GM18499 (cell line): ENCODE measurements at regions not wholly inside any gene's neighbourhood (a gene's known extent, or its start where the extent isn't known, plus 50 kb on each side); places are given as distances from the start of the nearest gene placed in this dataset.
"Not testable (repeated sequence)": the region's sequence is repeated elsewhere in the genome, so short reads cannot be mapped to it uniquely, and the experiment has no call there.

ENCODE experiments used
- ATAC-seq: cut with Tn5 transposase; IDR thresholded peaks from one replicate; pipeline ENCODE4 v1.9.1; 2021; ENCODE audit warnings: moderate number of reproducible peaks; ENCODE audit not compliant: insufficient read depth, unreplicated experiment

DNA sequence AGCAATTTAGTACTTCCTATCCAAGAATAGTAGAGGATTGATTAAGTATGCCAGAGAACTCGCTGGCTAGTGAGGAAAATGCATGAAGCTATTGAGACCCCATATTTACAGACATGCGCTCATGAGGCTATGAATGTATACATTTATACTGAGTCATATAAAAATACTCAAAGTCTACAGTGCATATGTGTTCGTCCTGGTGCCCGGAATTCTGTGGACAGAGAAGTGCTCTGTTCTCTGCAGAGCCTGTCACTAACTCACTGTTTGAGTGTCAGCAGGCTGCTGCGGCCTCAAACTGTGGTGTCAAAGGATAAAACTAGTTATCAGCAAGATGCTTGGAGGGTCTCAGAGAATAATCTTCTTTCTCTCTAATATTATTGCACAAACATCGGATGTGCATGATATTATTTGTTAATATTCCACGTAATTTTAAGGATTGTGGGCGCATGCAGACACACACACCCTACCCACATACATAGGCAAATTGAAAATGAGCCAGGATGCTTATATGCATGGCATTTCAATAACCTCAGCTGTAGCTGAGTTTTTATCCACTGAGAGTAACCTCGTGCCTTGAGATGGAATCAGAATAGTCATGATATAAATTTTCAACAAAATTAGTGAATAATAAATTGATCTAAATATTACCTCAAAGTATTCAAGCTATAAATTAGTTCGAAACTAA is 50.0 kb upstream of the TSC22D2 start:
- no peak for ATAC-seq

DNA sequence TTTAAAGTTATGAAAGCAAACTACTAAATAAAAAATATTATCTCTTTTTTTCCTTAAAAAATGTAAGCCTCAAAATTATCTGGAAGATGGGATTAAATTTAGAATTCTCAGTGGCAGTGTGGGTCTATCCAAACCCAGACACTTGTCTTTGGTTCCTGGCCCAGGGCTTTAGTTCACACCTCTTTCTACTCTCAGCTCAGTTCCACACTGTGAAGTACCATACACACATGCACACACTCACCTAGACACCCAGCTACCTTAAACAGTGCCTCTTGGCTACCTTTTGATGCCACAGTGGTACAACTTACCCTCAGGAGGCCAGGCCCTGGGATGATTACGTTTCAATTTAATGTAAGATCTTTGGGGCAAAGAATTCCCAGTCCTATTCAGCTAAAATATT is 51.0 kb upstream of the TSC22D2 start:
- no peak for ATAC-seq

DNA sequence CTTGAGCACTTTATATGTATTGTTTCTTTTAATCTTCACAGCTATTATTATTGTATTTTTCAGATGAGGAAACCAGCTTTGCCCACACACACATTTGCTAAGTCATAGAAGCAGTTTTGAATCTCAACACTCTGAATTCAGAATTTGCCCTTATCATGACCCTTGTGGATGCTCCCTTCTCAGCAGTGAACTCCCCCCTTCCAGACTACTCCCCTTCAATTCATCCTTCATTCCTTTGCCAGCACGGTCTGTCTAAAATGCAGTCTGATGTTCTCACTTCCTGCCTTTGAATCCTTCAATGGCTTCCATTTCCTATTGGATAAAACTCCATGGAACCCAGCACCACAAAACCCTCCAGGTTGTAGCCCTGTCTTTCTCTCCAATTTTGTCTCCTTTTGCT is 52.5 kb upstream of the TSC22D2 start:
- no peak for ATAC-seq

DNA sequence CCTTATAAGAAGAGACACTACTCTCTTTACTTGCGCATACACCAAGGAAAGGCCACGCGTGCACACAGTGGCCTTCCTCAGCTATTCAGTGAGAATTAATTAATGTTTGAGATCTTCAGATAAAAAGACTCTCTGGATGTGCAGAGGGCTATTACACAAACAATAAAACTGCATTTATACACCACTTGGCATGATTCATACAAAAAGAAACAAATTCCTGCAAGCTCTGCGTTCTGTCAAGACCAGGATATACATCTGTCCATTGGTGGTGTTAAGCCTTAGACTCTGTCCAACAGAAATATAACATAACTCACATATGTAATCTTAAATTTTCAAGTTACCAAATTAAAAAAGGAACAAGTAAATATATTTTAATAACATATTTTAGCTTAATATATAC is 55.2 kb upstream of the TSC22D2 start:
- ATAC-seq = no peak

DNA sequence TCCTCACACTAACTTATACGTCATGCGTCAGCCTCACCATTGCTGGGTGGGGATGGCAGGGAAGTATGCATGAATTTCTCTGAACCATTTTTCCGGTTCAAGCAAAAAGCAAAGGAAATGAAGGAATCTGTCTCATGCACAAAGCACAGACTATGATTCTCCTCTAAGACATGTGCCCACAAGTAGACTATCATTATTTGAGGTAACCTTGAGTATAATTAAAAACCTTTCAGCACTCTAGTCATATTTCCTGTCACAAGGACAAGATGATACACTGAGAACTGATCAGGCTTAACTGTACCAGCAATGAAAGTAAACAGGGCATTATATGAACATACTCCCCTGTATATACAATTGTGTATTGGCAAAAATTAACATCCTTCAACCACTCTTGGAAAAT is 56.7 kb upstream of the TSC22D2 start:
- ATAC-seq = no peak

DNA sequence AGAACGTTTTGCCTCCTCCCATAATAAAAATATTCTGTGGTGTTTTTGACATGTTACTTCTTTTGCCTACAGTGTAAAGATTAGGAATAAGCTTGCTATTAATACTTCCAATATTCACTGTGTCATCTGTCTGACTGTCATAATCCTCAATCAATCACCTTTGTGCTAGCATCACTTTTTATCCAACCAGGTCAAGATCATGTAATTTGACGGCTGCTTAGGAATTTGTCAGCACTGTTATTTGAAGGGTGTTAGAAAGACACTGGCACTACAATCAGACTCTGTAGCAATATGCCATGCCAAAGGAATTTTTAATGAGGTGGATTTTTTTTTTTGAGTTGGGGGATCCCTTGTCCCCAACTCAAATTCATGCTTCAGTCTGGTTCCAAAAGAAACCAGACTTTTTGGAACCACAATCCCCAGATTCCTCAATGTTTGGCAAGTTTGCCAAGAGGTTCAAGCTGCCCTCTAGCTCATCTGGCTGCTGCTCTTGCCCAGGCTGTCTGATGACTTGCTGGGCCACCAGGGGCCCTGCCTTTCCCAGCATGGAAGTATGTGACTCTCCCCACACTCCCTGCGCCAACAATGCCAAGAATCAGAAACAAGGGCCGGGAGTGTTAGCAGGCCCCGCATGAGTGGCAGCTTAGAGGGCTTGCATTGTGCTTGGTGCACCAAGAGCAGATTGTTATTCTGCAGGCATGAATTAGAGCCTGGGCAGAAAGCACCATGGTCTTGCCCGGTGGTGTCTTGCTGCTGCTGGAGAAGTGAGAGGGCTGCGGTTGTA is 58.6 kb upstream of the TSC22D2 start:
- no peak for ATAC-seq

DNA sequence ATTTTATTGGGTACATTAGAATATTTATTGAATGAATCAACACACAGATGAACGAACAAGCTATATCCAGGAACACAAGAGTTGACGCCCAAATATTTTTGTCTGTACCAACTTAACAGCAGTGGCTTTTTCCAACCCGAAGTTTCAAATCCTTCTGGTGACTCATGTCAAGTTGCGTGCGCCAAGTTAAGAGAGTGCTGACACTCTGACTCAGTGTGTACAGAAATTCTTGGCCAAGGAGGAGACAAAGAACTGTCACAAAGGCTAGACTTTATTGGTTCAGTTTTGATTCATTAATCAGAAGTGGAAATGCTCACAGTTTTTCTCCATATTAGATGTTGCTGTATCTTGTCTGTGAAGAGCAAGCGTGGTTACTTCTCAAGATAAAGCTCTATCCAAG is 59.6 kb upstream of the TSC22D2 start:
- no peak for ATAC-seq

DNA sequence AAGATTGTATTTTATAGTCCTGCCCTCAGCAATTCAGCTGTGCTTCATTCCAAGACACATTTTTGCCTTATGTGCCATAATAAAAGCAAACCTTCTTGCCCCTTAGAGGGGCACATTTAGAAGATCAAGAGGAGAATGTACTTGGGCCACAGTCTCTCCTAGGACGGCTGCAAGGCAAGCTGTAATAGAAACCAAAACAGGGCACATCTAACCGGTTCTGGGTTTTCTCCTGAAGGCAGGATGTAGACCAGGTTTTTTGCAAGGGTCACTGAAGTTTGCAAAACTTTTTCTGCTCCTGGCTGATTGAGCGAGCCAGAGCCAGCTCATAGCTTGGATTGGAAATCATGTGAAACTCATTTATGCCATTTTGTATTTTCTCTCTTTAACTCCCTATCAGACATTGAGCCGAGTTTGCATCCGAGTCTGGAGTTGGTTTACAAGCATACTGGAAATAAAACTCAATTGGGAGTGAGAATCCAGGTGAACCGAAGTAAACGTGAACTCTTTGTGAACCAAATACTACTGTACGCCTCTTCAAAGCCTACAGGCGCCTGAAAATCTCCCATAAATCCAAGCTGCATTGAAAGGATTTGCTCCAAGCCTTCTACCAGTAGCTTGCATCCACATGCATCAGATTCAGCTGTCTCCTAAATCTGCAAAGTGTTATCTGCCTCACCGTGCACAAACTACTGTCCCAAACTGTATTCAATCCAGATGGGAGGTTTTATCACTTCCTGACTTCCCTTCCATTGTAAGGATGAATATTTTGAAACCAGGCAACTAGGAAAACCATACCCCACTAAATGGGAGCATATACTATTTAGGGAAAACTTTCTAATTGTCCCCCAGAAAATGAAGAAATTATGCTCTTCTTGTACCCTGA is 60.9 kb upstream of the TSC22D2 start:
- no peak for ATAC-seq

DNA sequence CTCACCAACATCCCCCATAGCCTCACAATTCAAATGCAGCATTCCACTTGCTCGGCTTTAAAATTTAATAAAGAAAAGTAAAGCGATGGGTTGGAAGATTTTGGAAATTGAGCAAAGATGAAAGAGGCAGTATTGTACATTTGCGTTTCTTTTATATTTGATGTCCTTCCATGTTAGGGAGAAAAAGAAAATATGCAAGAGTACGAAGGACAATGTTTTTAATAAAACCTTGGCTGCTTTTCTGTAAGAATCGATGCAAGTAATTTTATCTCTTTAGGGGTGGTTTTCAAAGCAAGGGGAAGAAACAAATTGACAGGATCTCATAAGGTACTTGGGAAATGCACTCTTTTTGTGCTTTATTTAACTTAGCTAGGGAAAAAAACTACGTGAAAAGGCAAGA is 61.8 kb upstream of the TSC22D2 start:
- no peak for ATAC-seq

DNA sequence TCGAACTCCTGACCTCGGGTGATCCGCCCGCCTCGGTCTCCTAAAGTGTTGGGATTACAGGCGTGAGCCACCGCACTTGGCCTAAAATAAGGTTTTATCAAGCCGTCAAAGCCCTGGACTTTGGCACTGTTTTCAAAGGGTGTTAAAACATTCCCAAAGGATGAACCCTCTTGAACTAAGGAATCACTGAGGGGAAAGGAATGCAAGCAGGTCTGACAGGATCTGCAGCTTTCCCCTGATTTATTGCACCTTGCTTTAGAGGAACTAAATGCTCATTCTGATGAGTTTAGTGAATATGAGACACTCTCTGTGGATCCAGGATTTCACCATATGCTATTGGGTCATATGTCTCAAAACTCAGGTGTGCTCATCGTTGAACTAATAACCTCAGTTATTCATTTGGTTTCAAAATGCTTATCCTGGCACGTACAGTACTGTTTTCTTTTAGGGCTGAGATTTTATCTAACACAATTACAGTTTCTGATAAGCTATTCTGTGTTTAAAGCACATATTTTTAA is 63.0 kb upstream of the TSC22D2 start:
- no peak for ATAC-seq

DNA sequence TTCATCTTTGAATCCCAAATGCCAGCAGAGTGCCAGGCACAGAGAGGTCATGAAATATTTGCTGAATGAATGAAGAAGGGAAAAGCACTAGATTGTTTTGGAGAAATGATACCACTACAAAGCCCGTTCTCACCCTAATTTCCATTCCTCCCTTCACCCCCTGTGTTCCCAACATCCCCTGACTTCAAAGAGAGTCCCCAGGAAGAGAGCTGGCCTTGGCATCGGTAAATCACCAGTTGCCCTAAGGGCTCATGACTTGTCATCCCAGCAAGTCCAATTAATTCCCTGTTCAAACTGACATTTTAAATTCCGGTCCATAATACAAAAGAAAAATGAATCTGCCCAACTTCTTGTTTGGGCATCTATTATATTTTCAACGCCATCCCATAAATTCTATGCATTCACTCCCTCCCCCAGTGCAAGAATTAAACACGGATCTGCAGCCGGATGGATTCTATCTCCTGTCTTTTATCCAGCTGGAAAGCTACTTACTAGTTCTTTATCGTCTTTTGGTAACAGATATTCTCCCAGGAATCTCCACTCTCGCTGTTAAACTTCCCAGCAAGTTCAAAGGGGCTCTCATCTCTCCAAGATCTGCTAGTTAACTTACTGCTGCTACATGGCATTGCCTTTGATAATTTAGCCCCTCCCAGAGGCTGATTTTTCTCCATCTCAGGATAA is 63.9 kb upstream of the TSC22D2 start:
- ATAC-seq = no peak

DNA sequence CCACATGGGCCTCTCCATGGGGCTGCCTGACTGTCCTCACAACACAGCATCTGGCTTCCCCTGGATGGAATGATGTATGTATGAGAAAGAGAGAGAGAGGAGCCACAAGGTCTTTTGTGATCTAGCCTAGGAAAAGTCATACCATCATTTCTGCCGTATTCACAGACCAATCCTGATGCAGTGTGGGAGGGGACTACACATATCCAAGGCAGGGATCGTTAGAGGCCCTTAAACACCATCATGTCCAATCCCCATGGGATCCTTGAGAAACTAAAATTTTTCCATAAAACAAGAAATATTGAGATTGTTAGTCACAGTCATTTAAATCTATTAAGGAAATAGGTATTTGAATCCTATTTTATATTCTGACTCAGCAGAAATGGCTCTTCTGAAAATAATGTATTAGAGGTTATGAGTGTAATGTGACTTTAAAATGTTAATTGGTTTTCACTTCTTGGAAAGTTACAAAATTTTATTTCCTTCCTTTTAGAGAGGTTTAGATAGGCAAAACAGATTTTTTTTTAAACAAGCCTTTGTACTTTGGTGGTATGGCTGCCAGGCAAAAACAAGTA is 65.1 kb upstream of the TSC22D2 start:
- ATAC-seq = no peak

DNA sequence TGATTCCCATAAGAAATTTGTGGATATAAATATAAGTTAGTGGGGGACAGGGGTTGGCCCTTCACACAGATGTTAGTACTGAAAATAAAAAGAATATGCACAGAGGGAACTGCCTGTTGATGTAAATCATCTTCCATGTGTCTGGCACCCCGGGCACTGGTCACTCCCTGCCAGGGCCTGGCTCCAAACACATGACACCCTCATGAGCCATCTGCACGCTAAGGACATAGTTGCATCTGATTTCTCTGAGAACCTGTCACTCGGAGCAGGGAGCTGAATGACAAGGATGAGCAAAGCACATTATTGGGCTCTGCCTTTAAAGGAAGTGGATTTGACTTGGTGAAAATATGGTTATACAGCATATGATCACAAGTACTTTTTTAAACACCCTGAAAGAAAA is 66.2 kb upstream of the TSC22D2 start:
- no peak for ATAC-seq

DNA sequence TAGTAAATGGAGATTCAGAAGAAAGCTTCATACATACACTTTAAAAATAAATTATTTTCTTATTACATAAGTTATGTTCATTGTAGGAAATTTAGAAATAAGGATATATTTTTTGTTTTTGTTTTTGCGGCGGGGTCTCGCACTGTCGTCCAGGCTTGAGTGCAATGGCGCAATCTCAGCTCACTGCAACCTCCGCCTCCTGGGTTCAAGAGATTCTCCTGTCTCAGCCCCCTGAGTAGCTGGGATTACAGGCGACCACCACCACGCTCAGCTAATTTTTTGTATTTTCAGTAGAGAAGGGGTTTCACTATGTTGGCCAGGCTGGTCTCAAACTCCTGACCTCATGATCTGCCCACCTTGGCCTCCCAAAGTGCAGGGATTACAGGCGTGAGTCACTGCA is 71.7 kb upstream of the TSC22D2 start:
- not testable (repeated sequence) for ATAC-seq

DNA sequence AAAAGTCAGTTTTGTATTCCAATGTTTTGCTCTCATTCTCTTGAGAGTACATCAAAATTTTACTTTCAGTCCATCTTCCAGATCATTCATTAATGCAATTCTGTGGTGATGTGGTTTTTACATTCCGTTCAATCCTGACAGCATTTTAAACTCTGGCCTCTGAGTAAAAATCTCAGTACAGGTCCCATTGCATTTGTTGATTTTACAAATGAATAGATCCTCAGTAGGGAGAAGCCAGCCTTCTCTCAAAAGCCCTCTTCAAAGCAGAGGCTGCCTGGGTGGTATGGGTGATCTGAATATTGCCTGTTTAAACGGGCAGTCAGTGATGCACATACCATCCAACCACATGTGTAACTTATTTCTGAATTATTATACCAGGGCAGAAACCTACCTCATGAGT is 72.5 kb upstream of the TSC22D2 start:
- ATAC-seq = no peak

DNA sequence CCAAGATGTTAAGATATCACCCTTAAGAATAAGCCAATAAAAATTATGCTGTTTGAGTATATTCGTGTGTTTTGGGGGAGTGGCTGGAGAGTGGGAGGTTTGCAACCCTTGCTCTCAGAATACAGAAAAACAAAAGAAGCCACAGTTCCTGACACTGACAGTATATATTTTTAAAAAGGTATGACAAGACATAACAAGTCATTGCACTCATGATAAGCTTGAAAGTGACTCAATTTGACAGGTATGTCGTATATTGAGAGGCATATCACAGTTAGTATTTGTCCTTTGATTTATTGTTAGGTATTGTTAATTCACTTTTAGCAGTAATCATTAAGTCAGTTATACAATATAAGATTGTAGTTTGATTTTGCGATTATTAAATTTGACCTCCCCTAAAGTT is 73.1 kb upstream of the TSC22D2 start:
- no peak for ATAC-seq

DNA sequence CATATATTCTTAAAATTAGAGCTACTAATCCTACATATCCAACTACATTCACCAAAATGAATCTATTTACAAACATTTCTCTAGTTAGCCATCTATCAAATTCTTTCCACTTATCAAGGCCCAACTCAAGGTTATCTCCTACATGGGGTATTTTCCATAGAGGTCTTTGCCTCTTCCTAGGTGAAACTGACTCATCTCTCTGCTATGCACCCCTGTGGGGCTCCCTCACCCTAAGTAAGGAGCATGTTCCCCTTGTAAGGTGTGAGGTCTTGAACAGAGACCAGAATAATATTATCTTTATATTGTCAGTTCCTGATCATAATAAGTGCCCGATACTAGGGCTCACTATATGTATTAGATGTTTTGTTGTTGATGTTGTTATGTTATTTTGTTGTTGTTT is 74.6 kb upstream of the TSC22D2 start:
- no peak for ATAC-seq

DNA sequence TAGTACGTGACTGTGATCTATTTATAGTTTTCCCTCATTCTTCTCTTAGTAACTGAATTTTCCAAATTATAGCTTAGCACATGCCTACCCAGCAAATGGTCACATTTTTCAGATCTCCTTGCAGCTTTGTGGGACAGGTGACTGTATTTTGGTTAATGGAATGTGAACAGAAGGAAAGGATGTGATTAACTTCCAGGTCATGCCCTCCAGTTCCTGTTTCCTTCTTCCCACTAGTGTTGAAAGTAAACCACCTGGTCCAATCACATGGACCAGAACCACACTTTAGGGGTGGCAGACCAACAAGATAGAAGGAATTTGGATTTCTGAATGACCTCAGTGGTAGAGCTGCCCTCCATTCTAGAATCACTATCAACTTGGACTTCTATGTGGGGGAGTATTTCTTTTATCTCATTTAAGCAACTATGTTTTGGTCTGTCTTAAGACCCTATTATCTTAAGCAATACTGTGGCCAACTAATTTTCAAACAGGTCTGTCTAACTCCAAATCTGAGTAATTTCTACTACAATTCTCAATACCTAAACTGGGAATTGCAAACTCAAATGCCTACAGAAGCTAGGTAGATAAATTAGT is 76.0 kb upstream of the TSC22D2 start:
- no peak for ATAC-seq

DNA sequence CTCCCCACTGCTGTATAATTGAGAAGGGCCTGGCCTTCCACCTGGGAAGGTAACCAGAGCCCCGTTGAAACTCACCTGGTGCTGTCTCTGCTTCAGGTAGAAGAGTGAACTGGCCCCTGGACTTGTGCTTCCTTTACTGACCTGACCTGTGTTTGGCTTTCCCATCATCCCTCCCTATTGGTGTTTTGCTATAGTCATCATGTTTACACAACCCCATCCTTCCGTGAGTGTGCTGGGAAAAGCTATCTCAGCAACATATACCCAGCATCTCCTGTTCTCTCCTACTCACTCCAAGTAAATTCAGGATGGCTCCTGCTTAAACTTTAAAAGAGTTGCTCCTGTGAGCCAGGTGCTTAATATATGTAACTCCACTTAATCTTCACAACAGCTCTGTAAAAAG is 77.2 kb upstream of the TSC22D2 start:
- ATAC-seq = no peak

DNA sequence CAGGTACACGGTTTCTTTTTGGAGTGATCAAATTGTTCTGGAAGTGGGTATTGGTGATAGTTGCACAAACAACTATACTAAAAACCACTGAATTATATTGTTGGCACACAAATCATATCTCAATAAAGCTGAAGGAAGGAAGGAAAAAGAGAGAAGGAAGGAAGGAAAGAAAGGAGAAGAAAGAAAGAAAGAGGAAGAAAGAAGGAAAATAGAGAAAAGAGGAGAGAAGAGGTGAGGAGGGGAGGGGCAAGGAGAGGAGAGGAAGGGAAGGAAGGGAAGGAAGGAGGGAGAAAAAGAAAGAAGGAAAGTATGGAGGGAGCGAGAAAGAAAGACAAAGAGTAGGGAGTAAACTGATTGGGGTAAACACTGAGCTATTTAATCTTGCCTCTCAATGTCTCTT is 77.9 kb upstream of the TSC22D2 start:
- ATAC-seq = no peak
